AG04449 (cell line): ENCODE measurements at regions not wholly inside any gene's neighbourhood (a gene's known extent, or its start where the extent isn't known, plus 50 kb on each side); places are given as distances from the start of the nearest gene placed in this dataset.

Experiments used
- CTCF ChIA-PET: fragments of 350-600 bp; formaldehyde crosslinking; extraction: SDS; loops from one replicate; lab custom pipeline; 2021; ENCODE audit warnings: antibody characterized with exemption; lab: Yijun Ruan, JAX
- POLR2A ChIA-PET: fragments of 400-600, 350-600 bp; formaldehyde crosslinking; extraction: SDS; loops from one replicate; lab custom pipeline; 2020; ENCODE audit warnings: antibody characterized with exemption, inconsistent platforms; lab: Yijun Ruan, JAX
- DNase-seq: peaks from one replicate; pipeline ENCODE4 v3.0.0-alpha.2; 2010; ENCODE audit warnings: low read depth, low spot score
- H3K4me3 ChIP-seq: 2 replicates; pipeline ENCODE4 v1.5.1; 2011; ENCODE audit warnings: low read depth, mild to moderate bottlenecking, control low read depth, low read length
- TF ChIP-seq, protein P1 (sequence below): IDR thresholded peaks from one replicate; pipeline ENCODE4 v1.5.1; 2011; ENCODE audit warnings: mild to moderate bottlenecking, moderate library complexity, low read length, control low read depth, inconsistent platforms; ENCODE audit not compliant: insufficient read depth; ENCODE audit errors: missing control alignments

DNA sequence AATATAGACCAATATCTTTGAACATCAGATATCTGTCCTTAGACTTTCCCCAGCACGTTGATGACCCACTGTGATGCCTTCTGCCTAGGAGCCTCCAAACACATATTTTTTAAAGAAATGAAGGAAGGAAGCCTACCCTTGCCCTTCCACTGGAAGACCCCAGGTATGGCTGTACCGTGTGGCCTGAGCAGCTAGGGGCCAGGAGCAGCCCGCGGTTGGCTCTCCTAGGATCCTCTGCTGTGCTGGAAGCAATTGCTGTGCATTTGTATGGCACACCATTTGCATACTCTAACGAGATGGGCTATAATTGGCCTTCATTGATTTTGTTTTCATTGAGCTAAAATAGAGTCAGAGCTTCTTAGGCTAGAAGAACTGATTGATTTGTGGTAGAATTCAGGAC lies 128.8 kb downstream of the GPAT3 start:
- CTCF ChIA-PET: interaction anchor here (1.3 kb wide), 1 partner anchor 20 kb away, joined by 5 read pairs; no protein-coding TSS in a partner anchor
- DNase-seq: no peak
- POLR2A ChIA-PET: no interaction called here
- H3K4me3 ChIP-seq: no peak overlapping the region
- TF ChIP-seq, protein P1, sequence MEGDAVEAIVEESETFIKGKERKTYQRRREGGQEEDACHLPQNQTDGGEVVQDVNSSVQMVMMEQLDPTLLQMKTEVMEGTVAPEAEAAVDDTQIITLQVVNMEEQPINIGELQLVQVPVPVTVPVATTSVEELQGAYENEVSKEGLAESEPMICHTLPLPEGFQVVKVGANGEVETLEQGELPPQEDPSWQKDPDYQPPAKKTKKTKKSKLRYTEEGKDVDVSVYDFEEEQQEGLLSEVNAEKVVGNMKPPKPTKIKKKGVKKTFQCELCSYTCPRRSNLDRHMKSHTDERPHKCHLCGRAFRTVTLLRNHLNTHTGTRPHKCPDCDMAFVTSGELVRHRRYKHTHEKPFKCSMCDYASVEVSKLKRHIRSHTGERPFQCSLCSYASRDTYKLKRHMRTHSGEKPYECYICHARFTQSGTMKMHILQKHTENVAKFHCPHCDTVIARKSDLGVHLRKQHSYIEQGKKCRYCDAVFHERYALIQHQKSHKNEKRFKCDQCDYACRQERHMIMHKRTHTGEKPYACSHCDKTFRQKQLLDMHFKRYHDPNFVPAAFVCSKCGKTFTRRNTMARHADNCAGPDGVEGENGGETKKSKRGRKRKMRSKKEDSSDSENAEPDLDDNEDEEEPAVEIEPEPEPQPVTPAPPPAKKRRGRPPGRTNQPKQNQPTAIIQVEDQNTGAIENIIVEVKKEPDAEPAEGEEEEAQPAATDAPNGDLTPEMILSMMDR: no peak

DNA sequence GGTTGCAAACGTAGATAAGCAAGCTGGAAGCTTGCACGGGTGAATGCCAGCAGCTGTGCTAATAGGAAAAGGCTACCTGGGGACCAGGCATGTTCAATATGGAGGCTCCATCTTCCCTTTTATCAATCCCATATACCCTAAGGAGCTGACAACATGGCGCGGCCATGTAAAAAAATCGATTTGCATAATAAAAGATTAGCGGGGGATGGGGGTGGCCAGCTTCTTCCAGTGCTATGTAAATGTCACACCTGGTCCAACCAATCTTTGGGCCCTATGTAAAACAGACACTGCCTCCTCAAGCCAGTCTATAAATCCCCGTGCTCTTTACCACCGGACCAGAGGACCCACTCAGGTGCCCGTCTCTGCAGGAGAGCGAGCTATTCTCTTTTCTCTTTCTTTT lies 128.2 kb downstream of the GPAT3 start:
- no peak for DNase-seq
- no peak overlapping the region for H3K4me3 ChIP-seq
- POLR2A ChIA-PET: no interaction called here
- TF ChIP-seq, protein P1: no peak
- CTCF ChIA-PET: interaction anchor here (1.3 kb wide), 1 partner anchor 20 kb away, joined by 5 read pairs; no protein-coding TSS in a partner anchor

DNA sequence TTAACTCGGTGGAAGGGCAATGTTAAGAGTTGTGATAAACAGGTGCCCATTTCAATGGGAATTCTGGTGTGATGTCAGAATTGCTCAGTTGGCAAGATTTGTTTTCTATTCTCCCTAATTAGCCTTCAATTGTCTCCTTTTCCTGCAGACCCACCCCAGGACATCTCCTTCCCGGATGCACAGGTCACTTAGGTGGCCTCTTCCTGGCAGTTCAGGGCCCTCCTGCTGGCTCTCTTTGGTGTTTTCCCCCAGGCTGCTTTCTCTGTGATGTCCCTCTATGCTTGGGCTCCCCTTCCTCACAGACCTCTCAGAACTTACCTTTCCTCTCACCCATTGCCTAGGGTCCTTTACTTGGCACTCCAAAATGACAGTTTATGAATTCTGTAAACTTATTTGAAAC lies 126.3 kb downstream of the GPAT3 start:
- no peak overlapping the region for H3K4me3 ChIP-seq
- CTCF ChIA-PET: no interaction called here
- POLR2A ChIA-PET: no interaction called here
- TF ChIP-seq, protein P1: no peak
- no peak for DNase-seq

DNA sequence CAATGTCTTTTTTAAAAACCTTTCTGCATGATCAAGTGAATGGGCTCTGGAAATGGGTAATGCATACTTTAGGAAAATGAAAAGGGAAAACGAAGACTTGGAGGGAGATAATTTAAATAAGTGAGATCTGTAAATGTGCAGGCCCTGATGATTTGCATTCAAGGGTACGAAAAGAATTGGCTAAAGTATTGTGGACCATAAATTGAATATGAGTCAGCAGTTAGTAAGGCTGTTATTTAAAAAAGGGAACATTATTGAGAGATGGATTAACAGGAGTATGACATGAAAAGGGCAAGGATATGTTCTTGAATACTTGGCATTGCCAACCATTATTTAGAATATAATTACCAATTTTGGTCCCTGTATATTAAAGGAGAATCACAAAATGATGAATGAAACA lies 125.5 kb downstream of the GPAT3 start:
- TF ChIP-seq, protein P1: no peak
- POLR2A ChIA-PET: no interaction called here
- DNase-seq: no peak
- CTCF ChIA-PET: no interaction called here
- H3K4me3 ChIP-seq: no peak overlapping the region

DNA sequence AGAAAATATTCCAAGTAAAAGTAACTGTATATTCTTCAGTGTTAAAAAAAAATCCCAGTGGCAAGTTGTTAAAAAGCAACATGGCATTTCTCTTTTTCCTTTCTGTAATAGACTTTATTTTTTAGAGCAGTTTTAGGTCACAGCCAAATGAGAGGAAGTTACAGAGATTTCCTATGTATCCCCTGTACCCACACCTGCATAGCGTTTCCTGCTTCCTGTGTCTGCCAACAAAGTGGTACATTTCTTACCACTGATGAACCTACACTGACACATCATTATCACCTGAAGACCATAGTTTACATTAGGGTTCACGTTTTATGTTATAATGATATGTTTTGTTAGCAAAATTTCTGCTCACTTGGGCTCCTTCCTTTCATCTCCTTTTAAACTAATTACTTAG lies 124.7 kb downstream of the GPAT3 start:
- no peak overlapping the region for H3K4me3 ChIP-seq
- TF ChIP-seq, protein P1: no peak
- CTCF ChIA-PET: no interaction called here
- POLR2A ChIA-PET: no interaction called here
- no peak for DNase-seq

DNA sequence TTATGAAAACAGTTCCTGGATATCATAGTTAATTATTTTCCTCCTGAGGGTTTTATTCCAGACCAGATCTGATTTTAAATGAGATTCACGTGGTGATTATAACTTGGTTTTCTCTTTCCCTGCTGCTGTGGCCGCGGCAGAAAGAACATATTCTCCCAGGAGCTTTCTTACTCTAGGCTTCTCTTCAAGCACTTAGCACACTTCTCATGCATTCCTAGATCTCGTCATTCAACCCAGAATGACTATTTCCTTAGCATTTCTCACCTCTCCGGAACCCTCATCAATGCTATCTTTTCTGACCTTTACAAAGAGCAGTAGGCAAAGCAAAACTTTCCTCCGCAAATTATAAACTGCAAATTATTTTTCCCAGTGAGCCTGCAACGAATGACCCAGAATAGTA lies 122.9 kb downstream of the GPAT3 start:
- ChIA-PET CTCF (no interaction called here), POLR2A (no interaction called here)
- no peak for DNase-seq
- no peak overlapping the region for H3K4me3 ChIP-seq
- TF ChIP-seq, protein P1: no peak
